BLaER1 (cell line): ENCODE measurements at regions not wholly inside any gene's neighbourhood (a gene's known extent, or its start where the extent isn't known, plus 50 kb on each side); places are given as distances from the start of the nearest gene placed in this dataset.

Source experiments
- H3K27ac ChIP-seq: shearing (Covaris generic); formaldehyde crosslinking; 2 replicates; pipeline ENCODE4 v1.8.1; 2022
- H3K27me3 ChIP-seq: shearing (Covaris generic); formaldehyde crosslinking; 2 replicates; pipeline ENCODE4 v1.8.1; 2022
- H3K36me3 ChIP-seq: shearing (Covaris generic); formaldehyde crosslinking; 2 replicates; pipeline ENCODE4 v1.8.1; 2022
- H3K4me1 ChIP-seq: shearing (Covaris generic); formaldehyde crosslinking; 2 replicates; pipeline ENCODE4 v1.8.1; 2022
- H3K4me2 ChIP-seq: shearing (Covaris generic); formaldehyde crosslinking; 2 replicates; pipeline ENCODE4 v1.8.1; 2022
- H3K4me3 ChIP-seq: shearing (Covaris generic); formaldehyde crosslinking; 2 replicates; pipeline ENCODE4 v1.8.1; 2022
- H3K9ac ChIP-seq: shearing (Covaris generic); formaldehyde crosslinking; 2 replicates; pipeline ENCODE4 v1.8.1; 2022
- H3K9me3 ChIP-seq: shearing (Covaris generic); formaldehyde crosslinking; 2 replicates; pipeline ENCODE4 v1.8.1; 2022
- H4K20me1 ChIP-seq: shearing (Covaris generic); formaldehyde crosslinking; 2 replicates; pipeline ENCODE4 v1.8.1; 2022
- Cebpa-rat ChIP-seq: shearing (Covaris generic); IDR thresholded peaks from 2 replicates; pipeline ENCODE4 v1.8.1; 2022

DNA sequence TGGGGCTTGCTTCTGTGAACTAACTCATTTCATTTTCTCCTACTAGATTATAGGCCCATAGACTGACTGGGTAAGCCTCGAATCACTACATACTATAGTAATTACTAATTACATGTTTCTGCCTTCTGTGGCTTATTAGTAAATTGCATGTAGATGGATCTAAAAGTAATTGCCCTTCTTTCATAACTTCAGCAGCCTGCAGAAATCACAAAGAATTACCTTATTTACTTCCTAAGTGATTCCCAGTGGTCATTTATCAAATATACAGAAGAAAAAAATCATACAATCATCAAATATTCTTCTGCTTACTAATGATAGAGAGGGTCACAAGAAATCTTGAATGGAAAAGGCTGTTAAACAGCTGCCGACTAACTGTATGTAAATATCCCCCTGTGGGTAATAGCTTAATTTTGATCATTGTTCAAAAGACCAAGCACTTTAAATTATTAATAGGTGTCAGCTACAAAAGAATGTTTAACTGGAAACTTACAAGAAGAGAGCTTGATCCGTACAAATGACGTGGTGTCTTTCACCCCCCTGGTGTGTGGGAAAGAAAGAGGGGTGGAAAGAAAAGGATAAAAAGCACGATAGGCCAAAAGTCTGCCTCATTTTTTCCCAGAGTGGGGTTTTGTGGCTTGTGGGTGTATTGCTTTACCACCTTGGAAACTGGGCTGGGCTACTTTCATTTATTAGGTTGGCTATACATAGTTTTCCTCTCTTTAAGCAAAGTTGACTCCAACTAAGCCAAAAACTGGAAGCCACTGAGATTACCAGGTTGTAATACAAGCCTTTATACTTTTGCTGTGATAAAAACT, 361.8 kb upstream of the ZMIZ1 start:
- Histone ChIP-seq H3K27me3 (no peaks in the 10 kb centered on the region), H3K9ac (no peak overlapping the region), H3K36me3 (no peaks in the 10 kb centered on the region), H4K20me1 (no peaks in the 10 kb centered on the region), H3K4me2 (no peak overlapping the region), H3K9me3 (peaks cover 13% of the 10 kb centered on the region; the same call in 1 of the 2 replicates), H3K4me3 (no peak overlapping the region), H3K27ac (no peak overlapping the region), H3K4me1 (no peaks in the 10 kb centered on the region)
- no peak for TF ChIP-seq Cebpa-rat

DNA sequence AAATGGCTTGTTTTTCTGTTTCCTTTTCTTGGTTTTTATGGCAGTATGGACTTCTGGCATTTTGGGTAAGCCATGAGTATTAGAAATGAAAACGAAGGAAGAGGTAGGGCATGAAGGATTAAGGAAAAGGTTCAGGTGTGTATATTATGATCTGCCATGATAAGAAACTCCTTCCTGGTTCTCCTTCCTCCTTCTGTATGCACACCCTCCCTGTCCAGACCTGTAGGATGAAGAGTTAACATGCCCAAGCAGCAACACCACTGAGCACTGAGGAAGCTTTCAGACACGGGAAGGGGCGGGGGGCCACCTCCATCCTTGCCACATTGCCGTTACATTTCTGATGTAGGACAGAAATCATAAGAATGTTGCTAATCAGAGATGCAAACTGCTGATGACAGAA, 361.0 kb upstream of the ZMIZ1 start:
- Histone ChIP-seq H3K4me2 (no peak overlapping the region), H4K20me1 (no peaks in the 10 kb centered on the region), H3K4me1 (no peaks in the 10 kb centered on the region), H3K4me3 (no peak overlapping the region), H3K9ac (no peak overlapping the region), H3K27ac (no peak overlapping the region), H3K9me3 (peaks cover 13% of the 10 kb centered on the region; the same call in 1 of the 2 replicates), H3K27me3 (no peaks in the 10 kb centered on the region), H3K36me3 (no peaks in the 10 kb centered on the region)
- no peak for TF ChIP-seq Cebpa-rat

DNA sequence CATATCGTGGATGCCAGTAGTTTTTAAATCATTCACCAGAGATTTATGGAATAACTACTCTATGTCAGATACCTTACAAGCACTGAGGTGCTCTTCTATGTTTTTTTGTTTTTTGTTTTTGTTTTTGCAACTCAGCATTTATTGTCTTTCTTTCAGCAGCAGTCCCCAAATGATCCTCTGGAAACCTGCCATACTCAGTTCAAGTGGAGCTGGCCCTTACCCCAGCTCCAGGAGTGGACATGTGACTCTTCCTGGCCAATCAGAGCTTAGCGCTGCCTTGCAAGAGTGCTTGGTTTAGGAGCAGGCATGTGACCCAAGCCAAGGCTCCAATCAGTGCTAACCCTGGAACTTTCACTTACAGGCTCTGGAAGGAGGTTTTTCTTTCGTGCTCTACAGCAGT, 356.6 kb upstream of the ZMIZ1 start:
- H3K27me3 ChIP-seq: no peaks in the 10 kb centered on the region
- no peak for TF ChIP-seq Cebpa-rat
- 0 out of 2 replicates have a peak, but pooled peaks cover 5% of the 10 kb centered on the region for H3K4me1 ChIP-seq
- no peak overlapping the region for H3K4me2 ChIP-seq
- H4K20me1 ChIP-seq: no peaks in the 10 kb centered on the region
- H3K9ac ChIP-seq: no peak overlapping the region
- H3K4me3 ChIP-seq: no peak overlapping the region
- H3K27ac ChIP-seq: no peak overlapping the region
- peaks cover 13% of the 10 kb centered on the region; the same call in 1 of the 2 replicates for H3K9me3 ChIP-seq
- H3K36me3 ChIP-seq: no peaks in the 10 kb centered on the region

DNA sequence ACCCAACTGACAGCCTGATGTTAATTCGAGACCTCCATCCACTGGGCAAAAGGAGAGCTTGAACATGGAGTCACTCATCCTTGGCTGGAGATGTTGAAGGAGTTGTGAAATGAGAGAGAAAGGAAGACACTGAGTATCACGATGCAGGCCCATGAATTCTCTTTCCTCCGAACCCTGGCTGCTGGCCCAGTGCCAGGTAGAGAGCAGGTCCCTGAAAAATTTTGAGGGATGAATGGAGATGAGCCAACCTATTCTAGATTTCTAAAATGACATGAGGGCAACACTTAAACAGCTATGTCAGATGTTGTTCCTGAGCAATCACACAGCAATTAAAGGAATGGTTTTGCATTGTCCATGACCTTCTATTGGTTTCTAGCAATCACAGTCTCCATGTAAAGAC, 355.1 kb upstream of the ZMIZ1 start:
- 0 out of 2 replicates have a peak, but pooled peaks cover 5% of the 10 kb centered on the region for H3K4me1 ChIP-seq
- no peak overlapping the region for H3K4me2 ChIP-seq
- TF ChIP-seq Cebpa-rat: no peak
- no peak overlapping the region for H3K4me3 ChIP-seq
- H3K36me3 ChIP-seq: no peaks in the 10 kb centered on the region
- no peak overlapping the region for H3K9ac ChIP-seq
- H3K27ac ChIP-seq: no peak overlapping the region
- H3K27me3 ChIP-seq: no peaks in the 10 kb centered on the region
- peaks cover 13% of the 10 kb centered on the region; the same call in 1 of the 2 replicates for H3K9me3 ChIP-seq
- no peaks in the 10 kb centered on the region for H4K20me1 ChIP-seq

DNA sequence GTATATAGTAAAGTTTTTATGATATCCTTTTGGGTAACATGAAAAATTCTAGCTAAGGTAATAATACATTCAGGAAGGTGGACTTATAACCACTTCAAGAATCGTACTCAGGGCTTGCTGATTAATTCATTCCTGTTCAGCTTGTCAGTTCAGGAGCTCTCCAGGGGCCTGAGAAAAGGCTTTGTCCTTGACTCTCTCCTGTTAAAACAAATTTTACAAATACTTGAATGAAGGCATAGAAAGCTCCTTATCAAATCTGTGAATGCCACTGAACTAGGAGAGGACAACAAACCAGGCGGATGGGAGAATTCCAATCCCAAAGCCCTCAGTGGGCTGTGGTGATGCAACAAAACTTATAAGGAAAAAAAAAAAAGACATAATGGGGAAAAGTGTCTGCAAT, 354.5 kb upstream of the ZMIZ1 start:
- no peaks in the 10 kb centered on the region for H3K36me3 ChIP-seq
- no peak overlapping the region for H3K9ac ChIP-seq
- no peak overlapping the region for H3K4me3 ChIP-seq
- H3K4me2 ChIP-seq: no peak overlapping the region
- TF ChIP-seq Cebpa-rat: no peak
- H3K27ac ChIP-seq: no peak overlapping the region
- H3K27me3 ChIP-seq: no peaks in the 10 kb centered on the region
- peaks cover 13% of the 10 kb centered on the region; the same call in 1 of the 2 replicates for H3K9me3 ChIP-seq
- H3K4me1 ChIP-seq: 0 out of 2 replicates have a peak, but pooled peaks cover 5% of the 10 kb centered on the region
- H4K20me1 ChIP-seq: no peaks in the 10 kb centered on the region

DNA sequence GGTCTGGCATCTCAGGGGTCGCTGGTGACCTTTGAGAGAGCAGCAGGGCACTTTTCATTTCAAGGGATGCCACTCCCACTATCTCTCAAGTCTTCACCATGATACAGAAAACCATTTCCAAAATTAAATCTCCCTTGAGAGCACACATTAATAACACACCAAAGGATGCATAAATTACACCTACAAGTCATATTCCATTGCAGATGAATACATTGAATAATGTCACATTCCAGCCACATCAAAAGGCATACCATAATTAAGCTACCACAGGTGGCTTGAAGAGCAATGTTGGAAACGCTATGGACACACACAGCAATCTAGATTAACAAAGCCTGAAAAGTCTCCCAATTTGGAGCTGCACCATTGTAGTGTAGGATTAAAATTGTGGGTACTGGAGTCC, 353.3 kb upstream of the ZMIZ1 start:
- H3K27me3 ChIP-seq: no peaks in the 10 kb centered on the region

DNA sequence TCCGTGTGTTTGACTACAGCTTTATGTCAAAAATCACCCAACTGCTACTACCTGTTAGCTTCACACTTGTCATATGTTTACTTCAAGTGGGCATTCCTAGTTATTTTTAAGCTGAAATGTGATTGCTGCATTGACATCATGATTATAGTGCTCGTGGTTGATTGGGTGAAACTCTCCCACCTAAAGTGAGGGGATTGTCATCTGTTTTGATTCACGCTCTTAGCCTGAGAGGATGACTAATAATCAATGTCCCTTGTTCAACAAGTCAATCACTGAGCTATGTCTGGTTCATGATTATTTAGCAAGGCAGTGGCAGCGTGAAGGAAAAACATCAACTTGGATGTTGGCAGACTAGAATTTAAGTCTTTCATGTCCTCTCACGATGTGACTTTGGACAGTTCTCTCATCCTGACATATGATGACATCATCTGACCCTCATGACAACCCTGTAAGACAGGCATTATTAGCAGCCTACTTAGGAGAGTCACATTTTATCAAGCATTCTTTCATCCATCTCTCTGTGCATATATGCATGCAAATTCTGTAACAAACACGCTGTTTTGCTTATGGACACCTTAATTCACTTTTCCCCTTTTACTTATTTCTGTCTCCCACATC, 352.6 kb upstream of the ZMIZ1 start:
- Histone ChIP-seq H3K9me3 (peaks cover 5% of the 10 kb centered on the region; the same call in 1 of the 2 replicates), H3K4me3 (no peak overlapping the region), H4K20me1 (no peaks in the 10 kb centered on the region), H3K27ac (no peak overlapping the region), H3K27me3 (no peaks in the 10 kb centered on the region), H3K36me3 (no peaks in the 10 kb centered on the region), H3K4me2 (no peak overlapping the region), H3K4me1 (0 out of 2 replicates have a peak, but pooled peaks cover 5% of the 10 kb centered on the region), H3K9ac (no peak overlapping the region)
- no peak for TF ChIP-seq Cebpa-rat

More for the DNA sequence above, 353.3 kb upstream of the ZMIZ1 start:
- Histone ChIP-seq H3K9ac (no peak overlapping the region), H3K27ac (no peak overlapping the region), H3K4me1 (0 out of 2 replicates have a peak, but pooled peaks cover 5% of the 10 kb centered on the region), H4K20me1 (no peaks in the 10 kb centered on the region), H3K36me3 (no peaks in the 10 kb centered on the region), H3K4me2 (no peak overlapping the region), H3K9me3 (peaks cover 13% of the 10 kb centered on the region; the same call in 1 of the 2 replicates), H3K4me3 (no peak overlapping the region)
- no peak for TF ChIP-seq Cebpa-rat

DNA sequence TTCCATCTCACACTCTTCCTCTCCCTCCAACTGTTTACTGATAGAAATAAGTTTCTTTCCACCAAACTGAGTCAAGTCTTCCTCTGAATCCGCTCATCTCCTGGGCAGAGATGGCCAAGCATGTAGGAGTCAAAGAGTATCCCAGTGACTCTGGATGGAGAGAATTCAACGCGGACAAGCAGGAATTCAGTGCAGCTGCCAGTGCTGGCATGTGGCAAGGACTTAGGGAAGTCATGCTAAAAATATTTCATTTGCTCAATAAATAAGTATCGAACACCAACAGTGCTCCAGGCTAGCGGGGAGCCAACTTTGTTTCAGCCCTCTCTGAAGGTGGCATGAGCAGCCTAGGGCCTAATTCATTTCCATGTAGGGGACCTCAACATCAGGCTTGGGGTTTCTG, 351.6 kb upstream of the ZMIZ1 start:
- H3K4me2 ChIP-seq: no peak overlapping the region
- no peaks in the 10 kb centered on the region for H3K9me3 ChIP-seq
- H3K9ac ChIP-seq: no peak overlapping the region
- 0 out of 2 replicates have a peak, but pooled peaks cover 5% of the 10 kb centered on the region for H3K4me1 ChIP-seq
- no peak overlapping the region for H3K4me3 ChIP-seq
- H3K27ac ChIP-seq: no peak overlapping the region
- no peaks in the 10 kb centered on the region for H4K20me1 ChIP-seq
- TF ChIP-seq Cebpa-rat: no peak
- no peaks in the 10 kb centered on the region for H3K36me3 ChIP-seq
- no peaks in the 10 kb centered on the region for H3K27me3 ChIP-seq

DNA sequence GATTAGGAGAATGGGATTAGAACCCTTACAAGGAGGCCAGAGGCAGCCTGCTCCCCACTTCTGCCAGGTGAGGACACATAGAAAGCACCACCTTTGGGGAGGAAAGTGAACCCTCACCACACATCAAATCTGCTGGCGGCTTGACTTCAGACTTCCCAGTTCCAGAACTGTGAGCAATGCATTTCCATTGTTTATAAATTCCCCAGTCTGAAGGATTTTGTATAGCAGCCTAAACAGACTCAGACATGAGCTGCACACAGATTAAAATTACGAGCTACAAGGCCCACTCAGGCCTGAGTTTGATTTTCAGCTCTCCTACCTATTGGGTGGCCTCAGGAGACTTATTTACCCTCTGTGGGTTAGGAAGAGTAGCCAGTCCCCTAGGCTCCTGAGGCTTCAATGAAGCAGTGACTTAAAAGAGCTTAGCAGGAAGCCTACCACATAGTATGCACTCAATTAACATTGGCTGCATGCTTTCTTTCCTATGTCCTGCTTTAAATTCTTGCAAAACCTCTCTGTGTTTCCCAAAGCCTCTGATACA, 350.7 kb upstream of the ZMIZ1 start:
- H3K9ac ChIP-seq: no peak overlapping the region
- no peaks in the 10 kb centered on the region for H4K20me1 ChIP-seq
- no peaks in the 10 kb centered on the region for H3K9me3 ChIP-seq
- H3K4me2 ChIP-seq: no peak overlapping the region
- H3K36me3 ChIP-seq: no peaks in the 10 kb centered on the region
- no peak for TF ChIP-seq Cebpa-rat
- 0 out of 2 replicates have a peak, but pooled peaks cover 5% of the 10 kb centered on the region for H3K4me1 ChIP-seq
- no peaks in the 10 kb centered on the region for H3K27me3 ChIP-seq
- no peak overlapping the region for H3K27ac ChIP-seq
- H3K4me3 ChIP-seq: no peak overlapping the region

DNA sequence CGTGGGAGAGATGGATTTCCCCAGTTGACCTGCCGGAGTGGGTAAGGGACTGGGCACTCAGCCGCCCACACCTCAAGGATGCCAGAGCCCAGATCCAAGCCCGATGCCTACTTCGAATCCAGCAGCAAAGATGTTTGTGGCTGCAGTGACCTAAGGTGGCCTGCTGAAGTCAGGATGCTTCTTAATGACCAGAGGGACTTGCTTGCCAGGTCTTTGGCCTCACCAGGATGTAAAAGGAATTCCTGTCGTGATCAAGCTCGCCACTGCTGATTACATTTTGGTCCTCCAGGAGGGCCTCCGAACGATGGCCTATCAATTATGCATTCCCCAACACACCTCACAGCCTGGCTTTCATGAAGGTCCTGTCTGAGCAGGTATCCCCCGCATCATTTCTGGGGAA, 349.5 kb upstream of the ZMIZ1 start:
- Histone ChIP-seq H3K4me3 (no peak overlapping the region), H4K20me1 (no peaks in the 10 kb centered on the region), H3K27me3 (no peaks in the 10 kb centered on the region), H3K27ac (no peak overlapping the region), H3K9me3 (no peaks in the 10 kb centered on the region), H3K36me3 (no peaks in the 10 kb centered on the region), H3K4me2 (no peak overlapping the region), H3K4me1 (0 out of 2 replicates have a peak, but pooled peaks cover 5% of the 10 kb centered on the region), H3K9ac (no peak overlapping the region)
- no peak for TF ChIP-seq Cebpa-rat
